Thyroid gland (tissue), 4 donors: ENCODE measurements at regions not wholly inside any gene's neighbourhood (a gene's known extent, or its start where the extent isn't known, plus 50 kb on each side); places are given as distances from the start of the nearest gene placed in this dataset.

Source experiments
- CTCF ChIP-seq, 6 experiments: fragments of 200-600 bp in 3 of 6; fragments of 450-650 bp in 3 of 6; sonication (generic) in 3 of 6; IDR thresholded peaks; one replicate each; pipeline ENCODE4 v1.5.1; 2016 to 2019; ENCODE audit warnings: antibody characterized with exemption in 6 of 6, mild to moderate bottlenecking in 2 of 6, inconsistent platforms in 1 of 6, moderate library complexity in 1 of 6
- POLR2A ChIP-seq, 2 donors: fragments of 450-650 bp; IDR thresholded peaks; one replicate each; pipeline ENCODE4 v1.6.1; 2017; ENCODE audit warnings: antibody characterized with exemption in 2 of 2, mild to moderate bottlenecking in 2 of 2, moderate library complexity in 1 of 2

DNA sequence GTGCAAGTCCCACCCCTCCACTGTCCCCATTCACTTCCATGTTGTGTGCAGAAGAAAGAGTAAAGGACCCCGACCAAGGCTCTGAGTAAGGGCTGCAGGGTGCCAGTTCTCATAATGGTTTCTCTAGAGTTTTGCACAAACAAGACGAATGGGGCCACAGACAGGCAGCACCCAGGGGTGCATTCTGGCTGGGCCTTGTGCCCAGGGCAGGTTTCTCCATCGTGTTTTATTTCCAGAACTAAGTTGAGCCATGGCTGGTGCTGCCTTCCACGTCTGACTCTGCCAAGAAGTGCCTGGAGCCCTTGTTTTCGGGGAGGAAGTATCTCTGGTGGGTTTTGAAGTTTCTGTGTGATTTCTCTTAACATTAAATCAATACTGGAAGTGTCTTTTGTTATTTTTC is 95.0 kb upstream of the SDK1 start:
- TF ChIP-seq CTCF (IDR thresholded peaks at IDR 0.05) (no peak), POLR2A (IDR thresholded peaks at IDR 0.05) (no peak)
